Stimulated activated CD8-positive, alpha-beta memory T cell treated with anti-CD3 and anti-CD28 coated beads, Interleukin-15, amount 100 ng/mL, for 4 hours (primary cell): ENCODE measurements at regions not wholly inside any gene's neighbourhood (a gene's known extent, or its start where the extent isn't known, plus 50 kb on each side); places are given as distances from the start of the nearest gene placed in this dataset.
"Not testable (repeated sequence)": the region's sequence is repeated elsewhere in the genome, so short reads cannot be mapped to it uniquely, and the experiment has no call there.

Source experiments
- DNase-seq, 2 donors: peaks; one replicate each; pipeline ENCODE4 v3.0.0-alpha.2; 2020; ENCODE audit warnings: low read depth in 2 of 2

DNA sequence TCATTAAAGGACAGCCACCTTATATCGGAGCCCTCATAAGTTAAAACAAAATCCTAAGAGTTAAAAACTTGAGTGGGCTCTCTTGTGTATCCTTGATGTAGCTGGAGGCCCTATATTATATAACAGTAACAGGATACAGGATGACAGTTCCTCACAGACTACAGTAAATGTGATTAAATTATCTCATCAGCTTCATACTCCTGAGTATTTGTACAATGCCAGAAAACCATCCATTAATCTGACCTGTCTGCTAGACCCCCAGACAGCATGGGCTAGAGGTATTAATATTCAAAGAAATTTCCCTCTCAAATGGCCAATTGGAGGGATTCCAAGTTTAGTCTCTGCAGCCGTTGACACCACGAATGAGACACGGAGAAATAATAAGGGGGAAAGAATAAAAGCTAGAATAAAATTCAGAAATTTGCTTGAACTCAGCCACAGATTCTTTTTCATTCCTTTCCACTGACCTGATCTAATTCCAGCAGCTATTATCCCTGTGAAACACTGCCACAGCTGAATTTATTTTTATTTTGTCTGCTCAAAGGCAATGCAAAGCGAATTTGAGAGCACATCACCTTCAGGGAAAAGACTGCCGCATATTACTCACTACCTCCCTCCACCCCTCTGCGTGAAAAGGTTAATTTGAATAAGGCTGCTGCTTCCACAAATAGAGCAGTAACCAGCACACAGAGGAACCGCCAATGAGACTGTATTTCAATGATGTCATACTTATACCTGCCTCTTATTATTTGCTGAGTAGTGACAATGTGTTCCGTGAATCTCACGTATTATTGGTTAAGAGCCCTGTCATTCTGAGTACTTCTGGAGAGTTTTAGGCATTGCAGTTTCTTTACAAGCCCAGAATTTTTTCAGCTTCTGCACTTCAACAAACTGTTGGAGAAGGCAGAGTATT, 155.9 kb upstream of the KLF12 start:
- DNase-seq = no peak

DNA sequence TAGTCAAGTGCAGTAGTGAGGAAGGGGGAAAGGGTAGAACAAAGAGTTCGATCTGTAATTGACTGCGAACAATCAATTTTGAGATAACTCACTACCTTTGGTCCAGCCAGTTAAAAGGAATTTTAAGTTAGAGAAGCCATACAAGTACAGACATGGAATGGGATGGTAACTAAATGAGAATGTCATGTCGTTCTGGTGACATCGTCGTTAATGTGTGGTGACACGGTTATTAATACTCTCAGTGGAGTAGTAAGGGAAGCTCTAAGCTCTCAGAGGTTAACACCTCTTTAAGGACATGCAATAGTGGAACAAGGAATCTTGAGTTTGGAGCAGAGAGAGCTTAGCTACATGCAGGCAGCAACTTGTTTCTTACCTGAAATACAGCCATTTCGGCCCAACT, 154.9 kb upstream of the KLF12 start:
- DNase-seq = no peak

DNA sequence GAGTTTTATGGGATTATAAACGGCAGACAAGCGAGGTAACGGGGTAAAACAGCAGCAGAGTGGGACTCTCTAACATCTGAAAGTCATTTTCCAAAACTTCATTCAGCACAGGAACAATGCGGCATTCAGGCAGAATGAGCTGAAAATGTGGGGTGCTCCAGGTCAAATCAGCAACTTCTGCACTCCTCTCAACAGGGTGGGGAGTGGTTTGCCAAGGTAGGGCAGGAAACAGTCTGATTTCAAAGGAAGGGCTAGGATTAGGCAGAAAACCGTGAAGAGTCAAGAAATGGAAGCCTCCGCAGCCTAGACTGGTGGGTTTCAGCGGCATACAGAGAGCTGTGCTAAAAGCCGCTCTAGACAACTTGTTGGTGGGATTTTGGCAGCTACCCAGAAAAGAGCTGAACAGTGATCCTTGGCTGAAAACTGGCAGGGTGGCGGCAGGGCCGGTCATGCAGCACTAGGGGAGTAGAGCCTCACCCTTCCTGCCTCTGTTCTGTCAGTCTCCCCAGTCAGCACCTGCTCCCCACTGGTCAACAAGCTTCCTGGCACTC, 154.2 kb upstream of the KLF12 start:
- no peak for DNase-seq

DNA sequence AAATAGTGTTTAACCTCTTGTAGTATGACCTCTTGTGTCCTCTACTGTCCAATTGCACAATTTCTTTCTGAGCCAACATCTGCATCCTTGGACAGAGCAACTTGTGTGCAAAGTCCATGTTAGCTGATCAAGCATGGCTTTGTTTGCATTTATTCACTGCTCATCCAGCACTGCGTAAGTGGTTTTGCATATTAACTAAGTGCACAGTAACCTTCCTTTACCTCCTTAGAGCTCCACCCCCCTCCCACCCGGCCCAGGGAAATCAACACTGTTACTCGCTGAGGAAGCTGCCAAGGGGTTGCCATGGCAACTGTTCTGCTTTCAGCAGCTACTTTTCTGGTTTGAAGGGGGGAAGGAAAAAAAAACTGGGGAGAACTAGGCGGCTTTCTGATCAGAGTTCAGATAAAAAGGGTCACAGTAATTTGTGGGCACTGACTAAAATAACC, 153.5 kb upstream of the KLF12 start:
- peak; percentile 52 to 76 for DNase-seq

DNA sequence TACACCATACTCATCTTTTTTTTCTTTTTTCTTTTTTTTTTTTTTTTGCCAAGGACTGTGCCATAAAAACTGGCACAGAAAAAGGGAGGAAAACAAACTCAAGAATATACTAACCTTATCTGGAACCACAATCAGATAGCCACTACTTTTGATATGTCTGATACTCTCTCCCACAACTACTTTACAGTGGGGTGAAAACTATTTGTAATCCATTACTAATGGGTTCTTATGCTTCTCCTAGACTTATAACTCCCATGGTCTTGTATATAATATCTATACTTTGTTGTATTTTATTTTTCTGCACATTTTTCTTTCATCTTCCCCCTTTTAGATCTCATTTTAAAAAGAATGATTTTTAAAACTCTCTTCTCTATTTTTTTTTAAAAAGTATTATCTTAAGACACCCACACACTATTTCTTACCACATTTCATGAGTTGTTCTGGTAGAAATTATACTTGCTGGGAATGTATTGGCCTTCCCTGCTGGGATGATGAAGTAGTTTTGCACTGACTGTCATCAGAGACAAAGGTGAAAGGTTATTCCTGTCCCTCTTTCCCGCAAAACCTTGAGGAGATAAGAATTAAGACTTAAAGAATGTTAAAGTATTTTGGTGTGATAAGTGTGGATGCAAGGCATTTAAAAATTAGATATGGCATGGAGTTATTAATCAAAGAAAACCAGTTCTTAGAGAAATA, 146.7 kb upstream of the KLF12 start:
- no peak for DNase-seq

DNA sequence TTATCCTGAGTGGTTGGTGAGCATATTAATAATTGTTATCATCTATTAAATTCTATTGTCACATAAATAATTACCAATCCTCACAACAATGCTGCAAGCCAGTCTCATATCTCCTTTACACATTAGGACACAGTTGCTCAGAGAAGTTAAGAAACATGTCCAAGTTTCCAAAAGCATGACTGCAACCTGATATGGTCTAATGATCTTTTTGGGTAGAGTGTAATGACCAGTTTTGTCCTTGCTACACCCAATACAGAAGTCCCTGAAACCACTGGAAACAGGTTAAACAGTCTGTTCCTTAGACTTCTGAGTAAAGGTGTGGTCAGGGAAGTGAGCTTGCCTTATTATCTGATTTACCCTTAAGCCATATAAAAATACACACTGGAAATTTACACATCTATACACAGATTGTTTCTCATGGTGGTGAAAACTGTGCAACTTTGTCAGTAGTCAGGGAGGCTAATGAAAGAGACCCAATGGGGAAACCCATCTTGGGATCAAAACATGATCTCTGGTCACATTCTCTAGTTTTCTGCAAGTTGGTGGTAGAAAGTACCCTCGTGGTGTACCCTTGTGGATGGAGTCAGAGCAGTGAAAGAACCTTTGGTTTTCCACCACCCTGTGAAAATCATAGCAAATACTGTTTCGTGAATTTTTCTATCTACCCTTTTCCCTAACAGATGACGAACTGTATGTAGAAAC, 146.0 kb upstream of the KLF12 start:
- no peak for DNase-seq

DNA sequence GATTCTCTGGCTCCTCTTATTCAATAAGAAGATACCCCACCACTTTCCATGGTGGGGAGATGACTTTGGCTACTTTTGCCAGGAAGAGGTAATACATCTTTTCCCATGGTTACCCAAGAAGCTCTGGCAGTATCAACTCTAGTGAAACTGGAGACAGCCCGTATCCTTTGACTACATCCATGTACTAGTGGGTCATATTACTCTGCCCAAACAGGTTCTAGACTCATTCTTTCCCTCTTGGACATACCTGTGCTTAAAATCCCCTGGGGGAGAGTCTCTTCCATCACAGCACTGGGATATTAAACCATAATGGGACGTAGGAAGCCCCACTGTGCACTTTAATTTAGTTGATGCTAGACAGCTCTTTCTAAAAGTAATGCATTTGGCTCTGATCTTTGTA, 144.7 kb upstream of the KLF12 start:
- DNase-seq = no peak

DNA sequence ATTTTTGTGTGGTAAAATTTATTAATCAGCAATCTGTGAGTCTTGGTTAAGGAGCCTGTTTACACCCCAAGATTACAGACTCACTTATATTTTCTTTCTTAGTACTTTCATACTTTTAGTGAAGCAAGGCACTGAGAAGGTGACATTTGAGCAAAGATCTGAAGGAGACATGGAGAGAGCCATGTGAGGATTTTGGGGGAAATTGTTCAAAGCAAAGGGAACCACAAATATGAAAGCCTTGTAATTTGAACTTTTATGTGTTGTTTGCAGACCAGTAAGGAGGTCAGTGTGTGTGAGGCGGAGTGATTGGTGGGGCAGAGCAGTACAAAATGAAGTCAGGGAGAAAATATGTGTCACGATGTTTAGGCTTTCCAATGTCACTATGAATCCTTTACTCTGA, 140.7 kb upstream of the KLF12 start:
- no peak for DNase-seq

DNA sequence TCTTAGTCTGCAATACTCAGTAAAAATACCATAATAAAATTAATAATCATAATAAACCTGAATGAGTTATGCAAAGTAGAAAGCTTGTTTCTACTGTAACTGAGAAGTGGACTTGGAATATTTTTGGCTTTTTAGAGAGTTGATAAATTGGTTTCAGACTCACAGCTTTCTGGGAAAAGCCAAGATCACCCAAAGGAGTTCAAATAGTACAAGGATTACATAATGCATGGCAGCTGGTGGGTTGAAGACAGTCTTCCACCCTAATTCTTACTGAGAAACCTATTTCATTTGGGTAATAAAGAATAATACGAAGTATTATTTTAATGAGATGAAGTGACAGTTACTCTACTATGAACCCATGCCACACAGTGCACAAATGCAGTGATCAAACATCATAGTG, 139.4 kb upstream of the KLF12 start:
- DNase-seq = no peak

DNA sequence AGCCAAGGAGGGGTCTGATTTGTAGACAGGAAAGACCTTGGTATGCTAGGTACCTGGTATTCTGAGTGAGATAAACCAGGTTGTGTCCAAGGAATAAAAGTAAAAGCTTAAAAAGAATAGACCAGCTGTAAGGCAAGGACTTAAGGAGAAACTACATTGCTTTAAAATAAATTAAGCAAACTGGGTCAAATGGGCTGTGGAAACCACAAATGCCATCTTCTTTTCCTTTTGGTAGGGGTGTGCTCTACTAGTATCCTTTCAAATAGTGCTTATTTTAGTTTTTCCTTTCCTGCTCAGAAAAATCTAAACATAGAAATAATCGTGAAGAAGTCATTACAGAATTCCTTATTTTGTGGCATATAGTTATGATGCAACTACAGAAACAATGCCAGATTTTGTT, 138.6 kb upstream of the KLF12 start:
- no peak for DNase-seq

DNA sequence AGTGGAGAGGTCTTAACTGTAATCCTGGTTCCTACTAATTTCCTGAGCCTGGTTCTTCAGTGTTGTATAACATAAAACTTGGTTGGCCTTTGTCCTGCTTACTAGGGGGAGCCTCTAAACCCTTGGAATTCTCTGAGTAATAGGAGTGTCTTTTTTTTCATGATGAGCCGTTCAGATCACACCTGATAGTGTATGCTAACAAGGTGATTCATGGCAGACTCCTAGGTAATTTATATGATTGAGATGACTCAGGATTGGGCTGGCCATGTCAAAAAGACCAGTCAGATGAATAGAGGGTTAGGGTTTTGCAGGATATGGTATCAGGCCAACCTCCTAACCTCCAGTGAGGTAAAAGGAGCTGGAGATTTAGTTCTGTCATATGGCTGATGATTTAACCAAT, 135.8 kb upstream of the KLF12 start:
- no peak for DNase-seq

DNA sequence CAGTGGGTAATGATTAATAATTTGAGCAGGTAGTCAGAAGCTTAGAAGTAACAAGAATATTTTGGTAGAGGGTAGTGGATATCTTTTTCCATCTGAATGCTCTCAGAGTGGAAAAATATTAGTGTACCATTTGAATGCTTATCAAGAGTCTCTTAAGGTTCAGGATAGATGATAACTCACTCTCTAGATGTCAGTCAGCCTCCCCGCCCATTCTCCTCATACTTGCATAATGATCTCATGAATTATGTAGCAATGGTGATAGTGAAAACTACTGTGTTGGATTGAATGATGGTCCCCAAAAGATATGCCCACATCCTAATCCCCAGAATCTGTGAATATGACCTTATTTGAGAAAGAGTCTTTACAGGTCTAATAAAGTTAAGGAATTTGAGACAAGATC, 132.7 kb upstream of the KLF12 start:
- no peak for DNase-seq

DNA sequence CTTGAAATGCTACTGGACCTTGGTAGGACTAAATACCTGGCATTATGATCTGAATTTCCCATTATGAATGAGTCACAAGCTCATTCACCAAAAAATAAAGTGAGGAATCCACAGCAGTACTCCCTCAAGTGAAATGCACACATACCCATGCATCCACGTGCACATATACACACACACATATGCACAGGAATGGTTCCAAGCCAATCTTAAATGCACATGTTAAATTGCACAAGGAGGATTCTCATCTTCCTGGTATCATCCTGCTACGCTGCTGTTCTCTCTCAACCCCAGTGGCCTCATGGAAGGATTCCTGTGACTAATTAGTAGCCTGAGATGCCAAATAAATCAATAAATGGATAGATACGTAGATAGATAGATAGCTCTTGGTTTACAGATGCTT, 132.1 kb upstream of the KLF12 start:
- DNase-seq = no peak

DNA sequence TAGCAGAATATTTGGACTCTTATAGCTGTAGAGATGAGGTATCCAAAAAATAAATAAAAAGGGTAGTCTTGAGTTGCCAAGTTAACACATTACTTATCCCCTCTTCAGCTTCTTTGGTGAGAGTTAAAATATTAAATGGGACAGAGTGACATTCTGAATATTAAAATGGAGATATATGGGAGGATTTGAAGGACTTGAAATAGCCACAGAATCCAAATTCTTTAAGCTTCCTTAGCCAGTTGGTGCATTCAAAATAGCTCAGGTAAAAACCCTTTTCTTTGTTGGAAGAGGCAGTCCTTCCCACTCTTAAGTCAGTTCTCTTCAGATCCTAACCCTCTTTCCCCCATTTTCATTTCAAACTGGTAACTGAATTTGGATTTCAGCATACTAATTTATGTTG, 130.1 kb upstream of the KLF12 start:
- no peak for DNase-seq

DNA sequence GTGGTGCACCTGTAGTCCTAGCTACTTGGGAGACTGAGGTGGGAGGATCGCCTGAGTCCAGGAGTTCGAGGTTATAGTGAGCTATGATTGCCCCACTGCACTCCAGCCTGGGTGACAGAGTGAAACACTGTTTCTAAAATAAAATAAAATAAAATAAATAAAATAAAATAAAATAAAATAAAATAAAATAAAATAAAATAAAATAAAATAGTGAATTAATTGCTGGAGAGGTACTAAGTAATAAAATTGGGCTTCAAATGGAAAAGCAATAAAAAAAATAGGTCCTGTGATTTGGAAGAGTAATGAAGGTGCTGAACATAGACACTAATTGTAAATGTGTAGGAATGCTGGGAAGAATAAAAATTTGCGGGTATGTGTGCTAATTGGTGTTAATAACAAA, 126.2 kb upstream of the KLF12 start:
- not testable (repeated sequence) for DNase-seq

DNA sequence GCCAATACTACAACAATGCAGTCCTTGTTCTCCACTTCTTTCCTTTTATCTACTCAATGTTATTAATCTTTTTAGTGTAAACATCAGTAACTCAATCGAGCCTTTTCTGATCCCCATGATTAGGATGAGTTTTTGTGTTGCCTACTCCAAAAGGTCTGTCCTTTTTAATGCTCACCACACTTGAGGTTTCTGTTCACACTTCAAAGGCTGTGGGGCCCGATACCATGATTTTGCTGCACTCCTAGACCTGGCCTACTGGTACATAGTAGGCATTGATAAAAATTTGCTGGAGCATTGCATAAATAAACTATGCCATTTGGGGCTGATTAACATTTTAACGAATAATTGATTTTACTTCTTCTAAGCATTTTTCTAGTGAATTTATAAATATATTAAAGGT, 125.4 kb upstream of the KLF12 start:
- no peak for DNase-seq

DNA sequence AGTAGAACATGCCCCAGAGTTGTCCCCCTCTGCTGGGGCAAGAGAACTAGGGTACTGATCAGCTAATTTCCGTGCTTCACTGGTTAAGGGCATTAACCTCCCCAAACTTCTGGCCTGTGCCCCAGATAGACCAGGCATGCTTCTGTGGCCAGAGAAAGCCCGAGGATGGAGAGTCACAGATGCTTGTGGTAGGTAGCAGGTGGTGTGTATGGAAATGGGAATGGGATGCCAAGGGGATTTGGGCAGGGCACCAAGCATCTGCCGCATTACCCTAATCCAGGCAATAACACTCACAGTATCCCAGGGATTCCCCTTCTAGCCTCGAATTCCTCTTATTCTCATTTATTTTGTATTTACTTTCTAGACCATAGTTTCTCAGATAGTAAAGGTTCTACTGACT, 124.8 kb upstream of the KLF12 start:
- DNase-seq = no peak

DNA sequence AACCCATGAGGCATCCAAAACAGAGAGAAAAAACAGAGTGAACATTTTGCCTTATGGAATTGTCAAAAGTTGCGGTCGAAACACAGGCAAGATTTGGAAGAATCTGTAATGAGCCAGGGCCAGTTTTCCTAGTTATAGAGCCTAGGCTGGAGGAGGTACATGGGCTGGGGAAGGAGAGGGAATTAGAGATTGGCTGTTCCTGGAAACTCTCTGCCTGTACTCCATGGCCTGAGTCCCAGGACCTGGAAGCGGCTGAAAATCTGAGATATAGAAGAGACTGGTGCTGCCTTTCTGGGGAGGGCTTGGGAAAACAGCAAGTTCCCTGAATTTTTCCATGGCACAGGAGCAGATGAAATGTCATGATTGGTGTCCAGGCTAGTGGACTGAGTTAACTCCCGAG, 122.8 kb upstream of the KLF12 start:
- no peak for DNase-seq

DNA sequence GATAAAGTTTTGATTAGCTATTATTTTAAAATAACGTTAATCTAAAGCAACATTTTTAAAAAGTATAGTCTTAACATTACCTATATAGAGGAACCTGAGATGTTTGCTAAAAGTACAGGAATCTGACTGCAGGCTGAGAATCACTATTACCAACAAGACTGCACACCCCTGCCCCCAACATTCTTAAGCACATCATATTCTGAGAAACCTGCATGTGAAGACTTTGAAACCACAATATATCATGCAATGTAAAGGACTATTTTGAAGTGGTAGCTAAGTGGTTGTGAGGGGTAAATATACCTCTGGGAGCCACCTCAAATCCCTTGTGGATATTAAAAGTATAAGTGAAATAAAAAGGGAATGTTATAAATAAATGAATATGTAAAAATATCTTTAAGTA, 119.0 kb upstream of the KLF12 start:
- no peak for DNase-seq

DNA sequence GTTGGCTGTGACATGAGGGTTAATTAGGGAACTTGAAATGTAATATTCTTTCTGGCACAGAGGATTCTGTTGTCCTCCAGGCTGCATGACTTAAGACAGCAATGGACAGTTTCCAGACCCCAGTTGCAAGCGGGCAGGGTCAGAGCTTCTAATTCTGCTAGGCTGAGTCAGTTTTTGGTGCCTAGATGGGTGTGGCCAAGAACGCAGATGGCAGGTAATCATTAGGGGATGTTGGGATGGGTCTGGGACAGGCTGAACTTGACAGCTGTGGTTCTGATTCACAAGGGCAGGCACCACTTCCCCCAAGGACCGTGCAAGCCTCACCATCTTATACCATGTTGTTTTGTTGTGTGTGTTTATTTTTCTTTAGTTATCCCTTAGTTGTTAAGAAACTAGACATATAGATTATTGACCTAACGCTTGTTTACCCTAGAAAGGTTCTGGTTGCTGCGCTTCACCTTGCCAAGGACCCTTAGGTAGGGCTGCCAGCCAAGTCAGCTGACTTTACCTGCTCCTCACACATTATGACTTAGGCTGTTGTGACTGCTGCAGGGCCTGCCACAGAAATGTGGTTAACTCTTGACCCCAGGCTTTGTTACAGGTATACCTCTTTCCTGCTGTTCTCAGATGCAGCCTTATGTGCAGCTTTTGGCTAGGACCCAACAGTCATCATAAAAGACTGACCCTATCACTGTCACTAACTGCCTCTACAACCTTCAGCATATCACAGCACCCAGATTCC, 117.7 kb upstream of the KLF12 start:
- no peak for DNase-seq

DNA sequence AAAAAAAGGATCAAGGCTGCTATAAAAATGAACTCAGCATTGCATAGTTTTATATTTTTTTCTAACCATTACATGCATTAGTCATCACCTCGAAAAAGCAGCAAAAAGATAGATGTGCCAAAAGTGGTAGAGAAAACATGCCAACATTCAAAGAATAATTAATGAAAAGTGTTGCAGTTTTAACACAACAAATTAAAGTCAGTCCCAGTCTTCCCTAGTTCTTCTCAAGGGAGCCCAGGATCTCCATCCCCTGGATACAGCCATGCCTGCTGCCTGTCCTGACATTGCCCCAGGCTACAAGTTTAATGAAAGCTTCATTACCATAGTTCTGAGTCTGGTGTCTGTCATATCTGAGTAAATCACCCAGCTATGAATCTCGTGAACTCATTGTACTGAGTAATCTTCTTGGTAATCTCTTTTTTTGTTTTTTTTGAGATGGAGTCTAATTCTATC, 116.6 kb upstream of the KLF12 start:
- no peak for DNase-seq

DNA sequence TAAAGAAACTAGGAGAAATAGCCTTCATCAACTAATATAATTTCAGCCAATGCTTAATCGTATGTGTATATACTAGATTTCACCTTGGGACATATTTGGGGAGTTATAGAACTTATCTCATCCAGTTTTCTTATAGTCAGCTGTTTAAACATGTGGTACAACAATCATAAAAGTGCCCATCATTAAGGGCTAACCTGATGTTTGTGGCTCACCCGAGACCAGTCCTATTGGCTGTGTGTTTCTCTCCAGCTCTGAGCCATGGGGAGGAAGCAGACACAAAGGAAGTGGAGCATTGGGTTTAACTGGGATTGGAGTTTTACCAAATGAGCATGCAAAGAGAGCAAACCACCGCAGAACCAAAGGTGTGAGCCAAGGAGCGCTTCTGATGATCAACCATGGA, 114.3 kb upstream of the KLF12 start:
- DNase-seq = no peak
